Kidney capillary endothelial cell (primary cell): ENCODE measurements at regions not wholly inside any gene's neighbourhood (a gene's known extent, or its start where the extent isn't known, plus 50 kb on each side); places are given as distances from the start of the nearest gene placed in this dataset.
"Not testable (repeated sequence)": the region's sequence is repeated elsewhere in the genome, so short reads cannot be mapped to it uniquely, and the experiment has no call there.

Source experiments
- DNase-seq: peaks from one replicate; pipeline ENCODE4 v3.0.0-alpha.2; 2018; ENCODE audit warnings: low spot score

DNA sequence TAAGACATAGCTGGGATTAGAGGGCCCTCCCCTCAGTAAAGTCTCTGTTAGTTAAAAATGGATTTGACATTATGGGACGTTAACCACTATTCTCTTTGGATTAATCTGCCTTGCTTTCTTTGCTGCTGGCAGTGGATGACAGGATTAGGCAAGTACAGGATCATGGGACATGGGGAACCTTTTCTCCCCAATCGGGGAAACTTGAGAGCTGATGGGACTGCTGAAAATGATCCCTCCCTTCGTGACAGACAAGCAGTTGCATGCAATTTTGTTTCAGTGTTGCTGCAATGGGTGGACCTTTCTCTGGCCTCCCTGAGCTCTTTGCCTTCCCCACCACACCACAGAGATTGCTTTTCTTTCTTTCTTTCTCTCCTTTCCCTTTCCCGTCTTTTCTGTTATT lies 120.2 kb upstream of the BANK1 start:
- no peak for DNase-seq

DNA sequence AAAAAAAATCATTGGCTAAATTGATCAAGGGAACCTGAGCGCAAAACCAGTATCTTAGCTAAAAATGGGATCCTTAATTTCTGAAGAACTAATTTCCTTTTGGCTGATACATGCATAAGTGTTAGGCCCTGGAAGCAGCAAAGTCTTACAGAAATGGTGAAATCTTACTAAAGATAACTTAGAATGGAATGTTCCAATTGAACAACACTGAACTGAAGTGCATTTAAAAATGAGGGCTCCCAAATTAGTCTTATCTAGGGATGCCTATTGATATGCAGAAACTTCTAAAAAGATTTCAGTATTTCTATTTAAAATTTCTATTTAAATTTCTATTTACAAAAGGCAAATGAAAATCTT lies 120.7 kb upstream of the BANK1 start:
- DNase-seq, result no peak

DNA sequence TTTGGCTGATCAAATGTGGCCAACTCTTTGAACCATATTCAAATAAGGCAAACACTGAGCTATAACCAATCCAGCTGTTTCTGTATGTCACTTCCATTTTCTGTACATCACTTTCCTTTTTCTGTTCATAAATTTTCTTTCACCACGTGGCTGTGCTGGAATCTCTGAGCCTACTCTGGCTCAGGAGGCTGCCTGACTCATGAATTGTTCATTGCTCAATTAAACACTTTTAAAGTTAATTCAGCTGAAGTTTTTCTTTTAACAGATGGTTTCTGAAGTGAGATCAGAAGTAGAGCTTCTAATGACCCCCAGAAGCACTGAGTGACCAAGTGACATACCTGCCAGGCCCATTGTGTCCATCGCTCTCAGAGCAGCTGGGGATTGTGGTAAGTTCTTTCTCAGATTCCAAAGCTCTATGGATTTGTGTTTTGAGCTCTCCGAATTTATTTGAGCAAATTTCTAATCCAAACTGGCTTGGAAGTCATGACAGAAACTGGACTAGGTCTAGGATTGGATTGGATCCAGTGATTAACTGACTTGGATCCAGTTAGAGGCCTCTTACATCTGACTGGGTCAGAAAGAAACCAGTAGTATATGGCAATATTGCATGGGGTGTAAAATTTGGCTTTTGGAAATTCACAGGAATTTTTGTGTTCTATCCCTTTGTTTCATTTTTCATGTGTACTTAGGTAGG lies 121.2 kb upstream of the BANK1 start:
- no peak for DNase-seq

DNA sequence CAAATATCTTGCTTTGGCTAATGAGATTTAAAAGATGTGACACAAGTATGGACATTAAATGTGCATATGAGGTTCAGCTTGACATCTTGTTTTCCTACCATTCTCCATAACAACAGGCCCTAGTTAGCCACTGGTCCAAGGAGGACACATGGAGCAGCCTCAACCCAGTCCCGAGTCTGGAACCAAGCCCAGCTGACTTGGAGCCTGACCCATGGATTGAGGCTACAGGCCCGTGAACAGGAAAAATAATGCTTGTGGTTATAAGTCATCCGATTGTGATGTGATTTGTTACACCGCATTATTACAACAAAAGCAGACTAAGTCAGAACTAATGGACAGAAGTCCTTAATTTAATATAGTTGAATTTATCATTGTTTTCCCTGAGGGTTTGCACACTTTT lies 123.2 kb upstream of the BANK1 start:
- no peak for DNase-seq

DNA sequence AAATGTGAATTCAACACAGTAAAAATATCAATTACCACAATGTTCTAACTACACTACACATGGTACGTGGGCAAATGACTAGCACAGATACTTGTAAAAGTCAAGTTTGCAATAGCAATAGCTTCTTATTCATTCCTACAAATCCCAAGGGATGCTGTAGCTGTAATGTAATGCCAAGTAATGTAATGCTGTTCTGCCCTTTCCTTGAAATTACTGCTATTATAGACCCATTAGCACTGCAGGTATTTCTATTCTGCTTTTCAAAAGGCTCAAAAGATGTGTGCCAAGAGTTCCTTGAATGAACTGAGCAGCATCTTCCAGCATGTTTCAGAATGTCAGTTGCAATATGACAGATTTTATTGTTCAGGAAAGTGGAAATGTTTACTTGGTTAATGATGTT lies 129.9 kb upstream of the BANK1 start:
- DNase-seq, result no peak

DNA sequence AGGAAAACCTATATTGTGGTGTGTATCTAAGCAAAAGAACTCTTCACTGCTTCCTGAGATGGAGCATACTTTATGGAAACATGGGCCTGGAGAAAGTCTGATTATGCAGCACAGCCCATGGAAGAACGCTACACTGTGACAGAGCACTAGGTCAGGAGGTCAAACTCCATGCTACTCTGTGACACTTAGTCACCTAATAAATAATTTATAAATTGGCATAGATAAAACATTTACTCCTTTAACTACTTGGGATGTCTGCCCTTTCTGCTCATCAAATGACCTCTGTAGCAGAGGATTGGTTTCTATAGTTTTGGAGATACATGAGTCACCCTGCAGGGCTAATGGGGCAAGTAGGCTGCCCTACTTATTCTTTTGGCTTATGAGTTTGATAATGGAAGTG lies 134.7 kb upstream of the BANK1 start:
- DNase-seq, result no peak

DNA sequence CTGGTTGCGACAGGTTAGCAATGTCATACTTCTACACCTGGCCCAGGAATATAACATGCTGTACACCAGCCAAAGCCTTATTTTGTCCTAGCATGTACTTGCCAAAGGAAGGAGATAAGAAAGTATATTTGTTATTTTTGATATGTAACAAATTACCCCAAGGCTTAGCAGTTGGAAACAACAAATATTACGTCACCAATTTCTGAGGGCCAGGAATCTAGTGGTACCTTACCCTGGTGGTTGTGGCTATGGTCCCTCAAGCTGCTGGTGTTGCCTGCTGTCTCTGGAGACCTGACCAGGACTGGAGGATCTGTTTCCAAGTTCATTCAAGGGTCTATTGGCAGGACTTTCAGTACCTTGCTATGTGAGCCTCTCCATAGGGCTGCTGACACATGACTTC lies 135.5 kb upstream of the BANK1 start:
- no peak for DNase-seq

DNA sequence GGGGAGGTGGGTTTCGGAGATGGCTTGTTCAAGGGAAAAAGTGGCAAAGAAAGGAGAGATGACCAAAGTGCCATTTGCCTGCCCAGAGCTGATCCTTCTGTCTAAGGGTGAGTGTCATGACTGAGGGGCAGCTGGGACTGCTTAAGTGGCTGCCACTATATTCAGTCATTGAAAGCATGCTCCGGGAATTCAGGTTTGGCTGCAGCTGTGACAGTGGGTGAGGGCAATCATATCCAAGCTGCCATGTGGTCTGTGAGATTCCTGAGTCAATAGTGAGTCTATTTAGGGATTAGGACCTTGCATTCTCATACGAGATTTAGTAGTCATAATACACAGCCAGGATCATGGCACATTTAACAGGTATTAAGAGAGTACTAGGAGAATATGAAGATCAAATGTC lies 138.8 kb upstream of the BANK1 start:
- DNase-seq, result no peak

DNA sequence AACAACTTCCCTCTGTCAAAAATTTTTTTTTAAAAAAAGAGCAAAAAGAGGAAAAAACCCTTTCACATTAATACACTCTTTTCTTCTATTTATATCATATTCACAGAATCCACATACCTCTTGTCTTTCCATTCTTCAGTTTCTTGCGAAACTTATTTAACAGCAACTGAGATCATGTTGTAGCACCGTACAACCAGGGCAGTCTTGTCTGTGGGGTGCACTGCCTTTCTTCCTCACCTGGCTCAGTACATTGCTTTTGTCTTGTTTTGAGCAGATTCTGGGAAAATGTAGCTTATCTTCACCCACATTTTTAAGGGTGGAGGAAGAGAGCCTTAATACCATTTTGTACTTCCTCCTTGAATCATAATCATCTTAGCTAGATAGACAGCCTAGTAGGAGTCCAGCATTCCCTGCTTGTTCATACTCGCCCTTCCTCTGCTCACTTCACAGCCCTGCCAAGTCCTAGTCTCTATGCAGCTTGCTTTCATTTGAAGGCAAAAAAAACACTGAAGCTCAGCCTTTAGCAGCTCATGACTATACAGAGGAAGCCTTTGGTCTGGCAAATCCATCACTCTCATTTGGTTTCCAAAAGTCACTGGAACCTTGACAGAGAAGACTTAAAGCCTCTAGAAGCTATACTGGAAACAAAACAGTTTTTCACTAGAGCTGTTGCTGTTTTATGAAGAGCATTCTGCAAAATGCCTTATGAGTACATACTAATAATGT lies 140.6 kb upstream of the BANK1 start:
- DNase-seq, result no peak

DNA sequence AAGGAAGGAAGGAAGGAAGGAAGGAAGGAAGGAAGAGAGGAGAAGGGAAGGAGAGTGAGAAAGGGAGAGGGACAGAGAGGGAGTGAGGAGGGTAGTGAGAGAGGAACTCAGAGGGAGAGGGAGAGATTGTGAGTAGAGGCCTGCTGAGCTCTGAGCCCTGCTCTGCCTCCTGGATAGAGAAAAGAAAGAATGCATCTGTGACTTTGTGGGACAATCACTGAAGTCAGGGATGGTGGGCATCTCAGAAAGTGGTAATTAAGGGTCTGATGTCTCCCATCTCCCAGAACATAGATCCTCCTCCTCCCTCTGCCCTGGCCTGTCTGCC lies 142.9 kb upstream of the BANK1 start:
- DNase-seq, result no peak

DNA sequence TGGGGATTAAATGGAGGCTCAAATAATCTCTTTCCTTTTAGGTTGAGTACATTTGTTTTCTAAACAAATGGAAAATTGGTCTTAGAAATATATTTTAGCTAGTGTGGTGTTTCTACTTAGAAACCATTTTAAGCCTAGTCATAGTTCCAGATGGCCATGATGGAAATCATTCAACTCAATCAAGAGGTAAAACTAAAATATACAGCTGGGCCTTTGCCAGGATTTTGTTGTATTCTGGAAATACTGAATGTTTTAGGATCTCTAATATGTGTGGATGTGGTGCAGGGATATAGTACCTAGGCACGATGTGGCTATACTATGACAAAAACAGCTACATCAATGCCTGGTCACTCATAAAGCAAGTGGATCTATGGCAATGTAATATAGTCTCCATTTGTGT lies 146.0 kb upstream of the BANK1 start:
- DNase-seq, result no peak

DNA sequence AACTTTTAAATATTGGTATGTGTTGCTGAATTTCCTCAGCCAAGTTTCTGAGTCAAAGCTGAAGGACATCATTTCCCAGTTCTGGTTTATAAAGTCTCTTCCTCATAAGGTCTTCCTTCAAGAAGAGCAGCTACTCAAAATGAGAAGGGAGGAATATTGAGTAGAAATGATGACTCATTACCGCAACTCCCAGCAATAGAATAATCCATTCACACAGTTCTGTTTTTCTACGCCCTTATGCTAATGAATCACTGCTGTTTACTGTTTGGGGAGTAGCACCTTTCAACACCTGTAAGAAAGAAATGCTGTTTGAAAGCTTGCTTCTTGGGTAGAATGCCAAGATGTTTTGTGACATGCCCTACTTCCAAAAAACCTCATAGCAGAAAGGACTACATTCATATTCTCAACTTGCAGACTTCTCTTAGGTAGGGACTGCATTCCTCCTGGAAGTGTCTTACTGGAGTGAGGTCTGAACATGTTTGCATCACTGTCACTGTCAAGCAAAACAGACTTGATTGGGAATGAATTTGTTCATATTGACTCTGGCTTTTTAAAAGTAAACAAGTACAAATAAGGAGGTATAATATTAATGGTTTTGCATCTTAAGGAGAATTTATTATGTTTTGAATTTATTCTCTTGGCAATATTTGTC lies 147.2 kb upstream of the BANK1 start:
- DNase-seq, result no peak

DNA sequence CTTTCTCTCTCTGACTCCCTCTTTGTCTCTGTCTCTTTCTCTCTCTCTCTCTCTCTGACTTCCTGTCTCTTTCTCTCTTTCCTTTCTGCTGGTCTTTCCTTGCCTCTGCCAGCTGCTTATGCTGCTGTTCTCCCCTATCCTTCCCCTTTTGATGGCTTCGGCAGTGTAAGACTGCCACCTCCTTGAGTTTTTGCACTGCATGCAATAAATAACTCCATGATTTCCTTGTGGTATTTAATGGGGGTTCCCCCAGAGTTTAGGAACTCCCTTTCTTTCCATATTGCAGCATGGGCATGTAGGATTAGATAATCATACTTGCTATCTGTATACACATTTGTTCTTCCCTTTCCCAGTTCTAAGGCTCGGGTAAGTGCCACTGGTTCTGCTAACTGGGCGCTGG lies 157.8 kb upstream of the BANK1 start:
- DNase-seq, result not testable (repeated sequence)

DNA sequence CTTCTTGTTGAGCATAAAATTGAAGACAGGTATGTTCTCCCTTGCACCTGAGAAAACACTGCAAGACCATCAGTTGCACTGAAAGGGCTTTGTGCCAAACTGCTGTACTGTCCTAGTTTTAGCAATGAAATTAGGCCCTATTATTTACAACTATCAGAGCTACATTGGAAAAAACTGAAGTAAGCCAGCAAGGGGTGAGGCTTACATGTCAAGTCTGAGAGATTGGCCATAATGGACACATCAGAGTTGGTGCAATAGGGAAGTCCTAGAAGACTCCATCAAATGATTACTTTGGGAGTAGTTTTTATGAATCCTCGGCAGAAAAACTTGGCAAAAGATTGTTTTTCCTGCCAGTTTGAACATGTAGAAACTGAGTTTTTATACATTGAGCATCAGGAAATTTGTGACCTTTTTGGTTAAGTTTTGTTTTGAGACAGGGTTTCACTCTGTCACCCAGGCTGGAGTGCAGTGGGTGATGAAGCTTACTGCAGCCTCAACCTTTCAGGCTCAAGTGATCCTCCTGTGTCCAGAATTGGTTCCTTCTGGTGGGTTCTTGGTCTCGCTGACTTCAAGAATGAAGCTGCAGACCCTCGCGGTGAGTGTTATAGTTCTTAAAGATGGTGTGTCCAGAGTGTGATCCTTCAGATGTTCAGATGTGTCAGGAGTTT lies 160.1 kb upstream of the BANK1 start:
- DNase-seq, result no peak

DNA sequence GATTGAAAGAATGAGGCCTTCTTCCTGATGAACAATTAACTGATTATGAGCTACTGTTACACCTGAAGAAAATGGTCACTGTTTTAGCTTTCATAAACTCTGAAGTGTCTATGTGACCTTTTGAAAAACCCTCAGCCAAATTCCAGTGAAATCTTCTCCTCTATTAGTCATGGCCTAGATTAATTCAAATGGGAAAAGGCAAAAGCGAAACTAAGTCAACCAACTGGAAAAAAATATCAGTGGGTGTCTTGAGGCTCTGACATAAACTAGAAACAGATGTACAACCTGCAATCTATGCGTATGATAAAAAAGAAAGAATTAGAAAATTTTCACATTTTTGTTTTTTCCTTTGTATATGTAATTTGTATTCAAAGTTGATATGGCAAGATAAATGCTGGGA lies 169.4 kb upstream of the BANK1 start:
- DNase-seq, result no peak

DNA sequence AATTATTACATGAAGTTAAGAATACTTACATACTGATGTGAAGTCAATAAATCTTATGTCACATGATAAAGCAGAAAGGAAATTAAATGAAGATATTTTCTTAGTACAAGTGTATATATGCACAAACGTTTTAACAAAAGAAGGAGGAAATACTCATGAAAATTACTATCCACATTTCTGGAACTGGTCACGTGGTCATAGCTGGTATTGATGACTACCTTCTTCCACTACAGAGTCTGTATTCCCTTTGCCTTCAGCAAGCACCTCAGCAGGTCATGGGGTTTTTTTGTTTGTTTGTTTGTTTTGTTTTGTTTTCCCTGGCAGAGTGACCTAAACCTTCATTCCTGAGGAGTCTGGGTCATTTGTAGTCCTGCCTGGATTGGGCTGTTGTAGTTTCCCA lies 174.9 kb upstream of the BANK1 start:
- no peak for DNase-seq

DNA sequence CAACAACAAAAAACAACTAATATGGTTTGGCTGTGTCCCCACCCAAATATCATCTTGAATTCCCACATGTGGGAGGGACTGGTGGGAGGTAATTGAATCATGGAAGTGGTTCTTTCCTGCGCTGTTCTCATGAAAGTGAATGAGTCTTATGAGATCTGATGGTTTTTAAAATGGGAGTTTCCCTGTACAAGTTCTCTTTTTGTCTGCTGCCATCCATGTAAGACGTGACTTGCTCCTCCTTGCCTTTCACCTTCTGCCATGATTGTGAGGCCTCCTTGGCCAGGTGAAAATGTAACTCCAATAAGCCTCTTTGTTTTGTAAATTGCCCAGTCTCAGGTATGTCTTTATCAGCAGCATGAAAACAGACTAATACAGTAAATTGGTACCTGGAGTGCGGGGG lies 183.5 kb upstream of the BANK1 start:
- DNase-seq, result not testable (repeated sequence)

DNA sequence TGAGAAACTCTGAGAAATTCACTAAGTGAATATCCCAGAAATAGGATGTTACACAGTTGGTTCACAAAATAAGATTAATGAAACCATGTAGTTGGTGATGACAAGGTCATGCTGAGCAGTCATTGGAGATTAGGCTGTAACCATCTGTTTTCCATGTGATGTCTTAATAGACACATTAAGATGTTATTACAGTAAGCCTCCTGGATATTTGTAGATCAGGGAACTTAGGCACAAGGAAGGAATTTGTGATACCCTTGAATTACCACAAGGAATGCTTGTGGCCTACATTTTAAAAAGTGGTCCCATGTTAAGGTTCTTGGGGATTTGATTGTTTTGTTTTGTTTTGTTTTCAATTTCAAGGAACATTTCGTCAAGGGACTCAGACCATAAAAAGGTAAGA lies 185.6 kb upstream of the BANK1 start:
- no peak for DNase-seq

DNA sequence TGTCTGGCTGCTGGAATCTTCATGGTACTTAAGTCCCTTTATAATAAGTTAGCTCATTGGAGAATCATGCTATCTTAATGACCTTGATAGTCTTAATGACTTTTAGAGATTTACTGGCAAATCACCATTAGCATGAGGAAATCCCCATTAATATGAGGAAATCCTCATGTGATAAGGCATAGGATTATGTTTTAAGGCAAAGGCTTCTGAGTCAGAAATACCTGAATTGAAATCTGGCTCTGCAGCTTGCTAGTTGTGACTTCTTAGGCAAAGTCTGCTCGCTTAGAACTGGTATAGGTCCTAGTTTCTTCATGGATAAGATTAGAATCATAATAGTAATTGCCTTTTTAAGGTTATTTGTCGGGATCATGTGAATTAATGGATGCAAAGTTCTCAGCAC lies 190.2 kb upstream of the BANK1 start:
- DNase-seq, result no peak

DNA sequence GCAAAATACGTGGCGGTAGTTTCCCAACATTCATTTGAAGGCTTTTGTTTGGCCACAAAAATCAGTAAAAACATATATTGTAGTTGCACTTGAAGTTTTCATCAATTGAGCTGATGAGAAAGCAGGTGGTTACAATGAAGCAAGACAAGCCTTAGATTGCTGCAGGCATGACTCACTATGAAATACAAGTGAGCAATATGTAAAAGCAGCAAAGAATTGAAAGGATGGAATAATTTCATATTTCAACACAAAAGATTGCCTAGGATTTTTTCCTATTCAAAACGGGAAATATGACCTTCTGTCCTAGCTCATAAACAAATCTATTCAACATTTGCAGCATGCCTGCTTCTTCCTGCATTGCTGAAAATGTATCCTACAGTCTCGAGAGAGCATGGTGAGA lies 190.9 kb upstream of the BANK1 start:
- no peak for DNase-seq

DNA sequence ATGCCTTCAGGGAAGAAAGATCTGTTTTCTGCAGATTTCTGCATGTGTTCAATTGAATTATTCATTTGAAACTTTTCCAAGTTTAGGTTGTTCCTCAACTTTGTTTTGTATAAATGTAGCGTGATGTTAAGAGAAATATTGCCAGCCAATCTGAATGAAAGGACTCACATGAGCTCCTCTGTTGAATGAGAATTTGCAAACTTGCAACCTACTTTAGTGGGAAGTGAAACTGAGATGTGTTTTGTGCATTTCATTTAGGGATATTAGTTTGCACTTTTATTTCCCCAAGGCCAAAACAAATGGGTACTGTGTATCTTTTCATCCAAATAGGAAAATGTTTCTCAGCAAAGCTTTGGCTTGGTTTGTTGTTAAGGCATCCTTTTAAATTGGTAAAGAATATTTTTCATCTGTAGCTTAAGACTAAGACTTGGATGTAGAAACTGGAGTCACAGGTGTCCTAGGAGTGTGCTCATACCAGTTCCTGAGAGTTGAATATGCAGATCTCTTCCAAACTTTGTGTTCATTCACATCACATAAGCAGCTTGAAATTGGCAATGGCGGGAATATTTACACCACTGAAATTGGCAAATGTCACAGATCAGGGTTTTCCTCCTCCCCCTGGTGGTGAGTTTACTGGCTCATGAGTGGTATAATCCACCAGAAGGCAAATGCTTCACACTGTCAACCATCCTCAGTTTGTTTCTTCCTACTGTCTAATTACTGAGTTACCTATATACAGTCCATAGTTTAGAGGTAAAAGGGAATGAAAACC lies 193.6 kb upstream of the BANK1 start:
- no peak for DNase-seq

DNA sequence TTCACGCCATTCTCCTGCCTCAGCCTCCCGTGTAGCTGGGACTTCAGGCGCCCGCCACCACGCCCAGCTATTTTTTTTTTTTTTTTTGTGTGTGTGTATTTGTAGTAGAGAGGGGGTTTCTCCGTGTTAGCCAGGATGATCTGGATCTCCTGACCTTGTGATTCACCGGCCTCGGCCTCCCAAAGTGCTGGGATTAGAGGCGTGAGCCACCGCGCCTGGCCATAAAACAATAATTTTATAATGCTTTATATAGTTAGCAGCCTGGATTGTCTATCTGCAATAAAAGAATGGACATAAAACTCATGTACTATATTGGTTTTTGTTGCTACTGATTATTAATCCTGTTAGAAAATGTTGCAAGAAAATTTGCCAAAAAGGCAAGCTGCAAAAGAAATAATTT lies 195.9 kb upstream of the BANK1 start:
- DNase-seq, result no peak

DNA sequence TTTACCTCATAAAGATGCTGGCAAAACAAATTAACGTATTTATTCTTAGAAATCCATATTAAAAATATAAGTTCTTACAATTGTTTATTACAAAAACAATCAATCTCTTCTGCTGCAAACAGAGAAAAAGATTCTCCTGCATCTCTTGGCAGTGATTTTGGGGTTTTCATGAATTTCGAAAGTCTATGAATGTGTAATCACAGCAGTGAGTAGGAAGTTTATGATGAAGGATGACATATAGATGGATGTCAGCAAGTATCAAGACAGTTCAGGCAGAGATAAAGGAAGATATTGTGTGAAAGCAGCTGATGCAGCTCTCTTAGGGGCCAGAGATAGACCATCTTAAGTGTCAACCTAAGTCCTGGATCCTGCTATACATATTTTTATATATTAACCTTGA lies 196.9 kb upstream of the BANK1 start:
- DNase-seq, result no peak
